ENCODE measurements at regions not wholly inside any gene's neighbourhood (a gene's known extent, or its start where the extent isn't known, plus 50 kb on each side); places are given as distances from the start of the nearest gene placed in this dataset.

- no peak for TF ChIP-seq POLR2AphosphoS5 (IDR thresholded peaks at IDR 0.05; ENCODE audit: low read depth)
- no peak for TF ChIP-seq CTCF (IDR thresholded peaks at IDR 0.05; ENCODE audit: insufficient read depth, low read length)
- TF ChIP-seq REST (IDR thresholded peaks at IDR 0.05; ENCODE audit: insufficient replicate concordance, low read depth) = no peak
- TF ChIP-seq SPI1 (IDR thresholded peaks at IDR 0.05; ENCODE audit: borderline replicate concordance, low read depth) = no peak
These were observed 704.9 kb upstream of the LRRN3 start for GRCh38 chr7:110386006-110386405.

All from HL-60 (cell line).